Ovary (tissue), 3 donors: ENCODE measurements at regions not wholly inside any gene's neighbourhood (a gene's known extent, or its start where the extent isn't known, plus 50 kb on each side); places are given as distances from the start of the nearest gene placed in this dataset.

Experiments
- CTCF ChIP-seq, 3 donors: fragments of 450-650 bp in 2 of 3; fragments of 200-600 bp in 1 of 3; IDR thresholded peaks; one replicate each; pipeline versions ENCODE4 v1.5.1 to v1.8.0; 2016 to 2022; ENCODE audit warnings: antibody characterized with exemption in 3 of 3, mild to moderate bottlenecking in 1 of 3
- EP300 ChIP-seq: sonication (generic); formaldehyde crosslinking; IDR thresholded peaks from one replicate; pipeline ENCODE4 v1.6.1; 2017; ENCODE audit warnings: antibody characterized with exemption
- donor health status: DM: no; HTN: no; CAD: no.

GRCh38 chr10:44569193-44570091 lies 184.5 kb upstream of the CXCL12 start:
- TF ChIP-seq CTCF (IDR thresholded peaks at IDR 0.05) (no peak), EP300 (no peak)
